Naive thymus-derived CD4-positive, alpha-beta T cell (primary cell): ENCODE measurements at regions not wholly inside any gene's neighbourhood (a gene's known extent, or its start where the extent isn't known, plus 50 kb on each side); places are given as distances from the start of the nearest gene placed in this dataset.

Experiments used
- ATAC-seq: fragments of 150-1000 bp; cut with Tn5 transposase; 2 replicates; pipeline ENCODE4 v1.10.0; 2021; ENCODE audit warnings: mild to moderate bottlenecking, moderate library complexity
- CTCF ChIA-PET: fragments of 350-600 bp; sonication (Branson Sonifier 250); formaldehyde crosslinking; loops from one replicate; lab custom pipeline; 2021; ENCODE audit warnings: antibody characterized with exemption; lab: Charles Lee
- POLR2A ChIA-PET: fragments of 350-600 bp; sonication (Branson Sonifier 250); formaldehyde crosslinking; loops from one replicate; lab custom pipeline; 2021; ENCODE audit warnings: antibody characterized with exemption, inconsistent platforms; lab: Charles Lee
- DNase-seq, 9 donors: peaks; one replicate each; pipeline versions ENCODE4 v3.0.0 to v3.0.0-alpha.2; 2020 to 2022; ENCODE audit warnings: mixed read lengths in 1 of 9
- H3K27ac ChIP-seq: one replicate; pipeline ENCODE4 v1.7.0; 2013; ENCODE audit warnings: mild to moderate bottlenecking, low read depth, low read length, moderate library complexity
- H3K27me3 ChIP-seq, 2 donors: one replicate each; pipeline ENCODE4 v1.7.0; 2013; ENCODE audit warnings: low read length in 2 of 2, mild to moderate bottlenecking in 2 of 2, moderate library complexity in 2 of 2; ENCODE audit not compliant: control insufficient read depth in 2 of 2, insufficient read depth in 2 of 2
- H3K36me3 ChIP-seq, 3 experiments: 1 replicate in 2 of 3; 2 replicates in 1 of 3; pipeline ENCODE4 v1.7.0; 2013; ENCODE audit warnings: low read length in 3 of 3, mild to moderate bottlenecking in 3 of 3, moderate library complexity in 1 of 3; ENCODE audit not compliant: insufficient read depth in 3 of 3, control insufficient read depth in 2 of 3
- H3K4me1 ChIP-seq, 2 donors: one replicate each; pipeline ENCODE4 v1.7.0; 2013; ENCODE audit warnings: low read length in 2 of 2, mild to moderate bottlenecking in 2 of 2, moderate library complexity in 1 of 2; ENCODE audit not compliant: control insufficient read depth in 2 of 2, insufficient read depth in 2 of 2
- H3K4me3 ChIP-seq: 2 replicates; pipeline ENCODE4 v1.7.0; 2013; ENCODE audit warnings: mild to moderate bottlenecking, low read length
- H3K9me3 ChIP-seq, 3 experiments: 1 replicate in 2 of 3; 2 replicates in 1 of 3; pipeline ENCODE4 v1.7.0; 2013; ENCODE audit warnings: low read length in 3 of 3; ENCODE audit not compliant: control insufficient read depth in 2 of 3
- H3K27ac Mint-ChIP-seq, 9 donors: one replicate each; pipeline ENCODE4 v1.8.0; 2020 to 2022; ENCODE audit warnings: mixed read lengths in 9 of 9, mild to moderate bottlenecking in 8 of 9, moderate library complexity in 5 of 9, inconsistent platforms in 2 of 9
- H3K27me3 Mint-ChIP-seq, 5 donors: one replicate each; pipeline ENCODE4 v1.8.0; 2021 to 2022; ENCODE audit warnings: mixed read lengths in 5 of 5, mild to moderate bottlenecking in 1 of 5
- H3K36me3 Mint-ChIP-seq, 5 donors: one replicate each; pipeline ENCODE4 v1.8.0; 2020 to 2022; ENCODE audit warnings: mixed read lengths in 5 of 5, mild to moderate bottlenecking in 3 of 5, inconsistent platforms in 1 of 5
- H3K4me1 Mint-ChIP-seq, 7 donors: one replicate each; pipeline ENCODE4 v1.8.0; 2020 to 2022; ENCODE audit warnings: mixed read lengths in 7 of 7, mild to moderate bottlenecking in 3 of 7, inconsistent platforms in 1 of 7
- H3K4me3 Mint-ChIP-seq, 10 donors: one replicate each; pipeline ENCODE4 v1.8.0; 2020 to 2022; ENCODE audit warnings: mild to moderate bottlenecking in 10 of 10, mixed read lengths in 10 of 10, moderate library complexity in 6 of 10, inconsistent platforms in 2 of 10
- H3K9me3 Mint-ChIP-seq, 11 donors: one replicate each; pipeline ENCODE4 v1.8.0; 2020 to 2022; ENCODE audit warnings: mixed read lengths in 11 of 11, mild to moderate bottlenecking in 4 of 11, inconsistent platforms in 1 of 11, moderate library complexity in 1 of 11
- intact Hi-C, 2 donors: fragments of 100-400 bp; cut with micrococcal nuclease; formaldehyde crosslinking; loops; one replicate each; pipeline ENCODE4 v1.15.1; 2023

- no peaks in the 10 kb centered on the region for H3K4me1 Mint-ChIP-seq
- Histone ChIP-seq H3K27me3 (no peaks in the 10 kb centered on the region), H3K27ac (no peak overlapping the region), H3K9me3 (no peaks in the 10 kb centered on the region), H3K4me3 (no peak overlapping the region), H3K4me1 (no peaks in the 10 kb centered on the region), H3K36me3 (no peaks in the 10 kb centered on the region)
- H3K27ac Mint-ChIP-seq, result no peak overlapping the region
- ChIA-PET POLR2A (no interaction called here), CTCF (no interaction called here)
- intact Hi-C loops, result no loop called here
- H3K36me3 Mint-ChIP-seq, result no peaks in the 10 kb centered on the region
- H3K4me3 Mint-ChIP-seq, result no peak overlapping the region
- DNase-seq, result no peak
- ATAC-seq, result no peak
- H3K27me3 Mint-ChIP-seq, result no peaks in the 10 kb centered on the region
- peaks cover 0 to 16% (median 3%) of the 10 kb centered on the region in 11 donors for H3K9me3 Mint-ChIP-seq
Observed at GRCh38 chr11:26086028-26086427, 245.9 kb upstream of the ANO3 start.

- H3K9me3 Mint-ChIP-seq, result peaks cover 0 to 14% (median 3%) of the 10 kb centered on the region in 11 donors
- Histone ChIP-seq H3K36me3 (no peaks in the 10 kb centered on the region), H3K4me3 (no peak overlapping the region), H3K27ac (no peak overlapping the region), H3K4me1 (no peaks in the 10 kb centered on the region), H3K9me3 (no peaks in the 10 kb centered on the region), H3K27me3 (no peaks in the 10 kb centered on the region)
- H3K4me1 Mint-ChIP-seq, result no peaks in the 10 kb centered on the region
- POLR2A ChIA-PET, result no interaction called here
- DNase-seq (no peak), ATAC-seq (no peak)
- H3K36me3 Mint-ChIP-seq, result no peaks in the 10 kb centered on the region
- no peaks in the 10 kb centered on the region for H3K27me3 Mint-ChIP-seq
- intact Hi-C loops, result no loop called here
- CTCF ChIA-PET, result no interaction called here
- H3K27ac Mint-ChIP-seq, result no peak overlapping the region
- H3K4me3 Mint-ChIP-seq, result no peak overlapping the region
Observed at GRCh38 chr11:26087120-26087935, 244.6 kb upstream of the ANO3 start.

- H3K4me3 Mint-ChIP-seq, result no peak overlapping the region
- H3K27me3 Mint-ChIP-seq, result no peaks in the 10 kb centered on the region
- Histone ChIP-seq H3K27me3 (no peaks in the 10 kb centered on the region), H3K4me1 (no peaks in the 10 kb centered on the region), H3K9me3 (no peaks in the 10 kb centered on the region), H3K4me3 (no peak overlapping the region), H3K36me3 (no peaks in the 10 kb centered on the region), H3K27ac (no peak overlapping the region)
- no peaks in the 10 kb centered on the region for H3K4me1 Mint-ChIP-seq
- H3K36me3 Mint-ChIP-seq, result no peaks in the 10 kb centered on the region
- ATAC-seq (no peak), DNase-seq (no peak)
- ChIA-PET CTCF (no interaction called here), POLR2A (no interaction called here)
- H3K9me3 Mint-ChIP-seq, result peaks cover 0 to 17% (median 0%) of the 10 kb centered on the region in 11 donors
- intact Hi-C loops, result no loop called here
- no peak overlapping the region for H3K27ac Mint-ChIP-seq
Observed at GRCh38 chr11:26088391-26088790, 243.5 kb upstream of the ANO3 start.

- ATAC-seq (no peak), DNase-seq (no peak)
- H3K27ac Mint-ChIP-seq, result no peak overlapping the region
- POLR2A ChIA-PET, result no interaction called here
- CTCF ChIA-PET, result no interaction called here
- Histone ChIP-seq H3K9me3 (no peaks in the 10 kb centered on the region), H3K36me3 (no peaks in the 10 kb centered on the region), H3K27ac (no peak overlapping the region), H3K27me3 (no peaks in the 10 kb centered on the region), H3K4me1 (no peaks in the 10 kb centered on the region), H3K4me3 (no peak overlapping the region)
- H3K27me3 Mint-ChIP-seq, result no peaks in the 10 kb centered on the region
- H3K36me3 Mint-ChIP-seq, result no peaks in the 10 kb centered on the region
- H3K4me3 Mint-ChIP-seq, result no peak overlapping the region
- intact Hi-C loops, result no loop called here
- H3K9me3 Mint-ChIP-seq, result peaks cover 0 to 31% (median 5%) of the 10 kb centered on the region in 11 donors
- H3K4me1 Mint-ChIP-seq, result no peaks in the 10 kb centered on the region
Observed at GRCh38 chr11:26090651-26091050, 241.3 kb upstream of the ANO3 start.

- Mint-ChIP-seq H3K4me3 (no peak overlapping the region), H3K4me1 (no peaks in the 10 kb centered on the region), H3K36me3 (no peaks in the 10 kb centered on the region), H3K9me3 (peaks cover 0 to 31% (median 5%) of the 10 kb centered on the region in 11 donors), H3K27me3 (no peaks in the 10 kb centered on the region), H3K27ac (no peak overlapping the region)
- DNase-seq (no peak), ATAC-seq (no peak)
- Histone ChIP-seq H3K27me3 (no peaks in the 10 kb centered on the region), H3K9me3 (no peaks in the 10 kb centered on the region), H3K36me3 (no peaks in the 10 kb centered on the region), H3K4me3 (no peak overlapping the region), H3K27ac (no peak overlapping the region), H3K4me1 (no peaks in the 10 kb centered on the region)
- ChIA-PET POLR2A (no interaction called here), CTCF (no interaction called here)
- intact Hi-C loops, result no loop called here
Observed at GRCh38 chr11:26093206-26093605, 238.7 kb upstream of the ANO3 start.

GRCh38 chr11:26095340-26095739, 236.6 kb upstream of the ANO3 start:
- H3K36me3 ChIP-seq, result no peaks in the 10 kb centered on the region
- ChIA-PET CTCF (no interaction called here), POLR2A (no interaction called here)
- no peak overlapping the region for H3K27ac Mint-ChIP-seq
- no peaks in the 10 kb centered on the region for H3K27me3 ChIP-seq
- no peaks in the 10 kb centered on the region for H3K4me1 ChIP-seq
- no peaks in the 10 kb centered on the region for H3K9me3 ChIP-seq
- H3K36me3 Mint-ChIP-seq, result no peaks in the 10 kb centered on the region
- intact Hi-C loops, result no loop called here
- no peak for DNase-seq
- H3K4me3 Mint-ChIP-seq, result no peak overlapping the region
- no peak overlapping the region for H3K4me3 ChIP-seq
- ATAC-seq, result no peak
- peaks cover 1 to 25% (median 5%) of the 10 kb centered on the region in 11 donors for H3K9me3 Mint-ChIP-seq
- H3K27ac ChIP-seq, result no peak overlapping the region
- H3K4me1 Mint-ChIP-seq, result no peaks in the 10 kb centered on the region
- H3K27me3 Mint-ChIP-seq, result no peaks in the 10 kb centered on the region

GRCh38 chr11:26096451-26096850, 235.5 kb upstream of the ANO3 start:
- CTCF ChIA-PET, result no interaction called here
- H3K27ac ChIP-seq, result no peak overlapping the region
- no peaks in the 10 kb centered on the region for H3K4me1 Mint-ChIP-seq
- H3K9me3 ChIP-seq, result no peaks in the 10 kb centered on the region
- no peaks in the 10 kb centered on the region for H3K36me3 Mint-ChIP-seq
- H3K9me3 Mint-ChIP-seq, result peaks cover 1 to 31% (median 5%) of the 10 kb centered on the region in 11 donors
- DNase-seq (no peak), ATAC-seq (no peak)
- H3K4me3 Mint-ChIP-seq, result no peak overlapping the region
- POLR2A ChIA-PET, result no interaction called here
- no peaks in the 10 kb centered on the region for H3K27me3 Mint-ChIP-seq
- no peaks in the 10 kb centered on the region for H3K27me3 ChIP-seq
- no peaks in the 10 kb centered on the region for H3K36me3 ChIP-seq
- intact Hi-C loops, result no loop called here
- no peak overlapping the region for H3K27ac Mint-ChIP-seq
- H3K4me1 ChIP-seq, result no peaks in the 10 kb centered on the region
- H3K4me3 ChIP-seq, result no peak overlapping the region
